ENCODE measurements at regions not wholly inside any gene's neighbourhood (a gene's known extent, or its start where the extent isn't known, plus 50 kb on each side); places are given as distances from the start of the nearest gene placed in this dataset.

- TF ChIP-seq POLR2AphosphoS5 (IDR thresholded peaks at IDR 0.05) (no peak), EP300 (IDR thresholded peaks at IDR 0.05) (no peak), POLR2A (IDR thresholded peaks at IDR 0.05; ENCODE audit: low read depth) (no peak)
These were observed 147.9 kb downstream of the PFKFB3 start for GRCh38 chr10:6350609-6351008.
